ENCODE measurements at regions not wholly inside any gene's neighbourhood (a gene's known extent, or its start where the extent isn't known, plus 50 kb on each side); places are given as distances from the start of the nearest gene placed in this dataset.

GRCh38 chr18:56315363-56315762 is 323.0 kb downstream of the TXNL1 start:
- ATAC-seq, result peak; percentile 73
- no peak for TF ChIP-seq ZNF565 (CRISPR knock-in tag; conservative IDR thresholded peaks at IDR 0.05; ENCODE audit: low read depth)
- TF ChIP-seq, protein P1, sequence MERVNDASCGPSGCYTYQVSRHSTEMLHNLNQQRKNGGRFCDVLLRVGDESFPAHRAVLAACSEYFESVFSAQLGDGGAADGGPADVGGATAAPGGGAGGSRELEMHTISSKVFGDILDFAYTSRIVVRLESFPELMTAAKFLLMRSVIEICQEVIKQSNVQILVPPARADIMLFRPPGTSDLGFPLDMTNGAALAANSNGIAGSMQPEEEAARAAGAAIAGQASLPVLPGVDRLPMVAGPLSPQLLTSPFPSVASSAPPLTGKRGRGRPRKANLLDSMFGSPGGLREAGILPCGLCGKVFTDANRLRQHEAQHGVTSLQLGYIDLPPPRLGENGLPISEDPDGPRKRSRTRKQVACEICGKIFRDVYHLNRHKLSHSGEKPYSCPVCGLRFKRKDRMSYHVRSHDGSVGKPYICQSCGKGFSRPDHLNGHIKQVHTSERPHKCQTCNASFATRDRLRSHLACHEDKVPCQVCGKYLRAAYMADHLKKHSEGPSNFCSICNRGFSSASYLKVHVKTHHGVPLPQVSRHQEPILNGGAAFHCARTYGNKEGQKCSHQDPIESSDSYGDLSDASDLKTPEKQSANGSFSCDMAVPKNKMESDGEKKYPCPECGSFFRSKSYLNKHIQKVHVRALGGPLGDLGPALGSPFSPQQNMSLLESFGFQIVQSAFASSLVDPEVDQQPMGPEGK (CRISPR knock-in tag; IDR thresholded peaks at IDR 0.05; ENCODE audit: borderline replicate concordance), result no peak
- TF ChIP-seq, protein P2, sequence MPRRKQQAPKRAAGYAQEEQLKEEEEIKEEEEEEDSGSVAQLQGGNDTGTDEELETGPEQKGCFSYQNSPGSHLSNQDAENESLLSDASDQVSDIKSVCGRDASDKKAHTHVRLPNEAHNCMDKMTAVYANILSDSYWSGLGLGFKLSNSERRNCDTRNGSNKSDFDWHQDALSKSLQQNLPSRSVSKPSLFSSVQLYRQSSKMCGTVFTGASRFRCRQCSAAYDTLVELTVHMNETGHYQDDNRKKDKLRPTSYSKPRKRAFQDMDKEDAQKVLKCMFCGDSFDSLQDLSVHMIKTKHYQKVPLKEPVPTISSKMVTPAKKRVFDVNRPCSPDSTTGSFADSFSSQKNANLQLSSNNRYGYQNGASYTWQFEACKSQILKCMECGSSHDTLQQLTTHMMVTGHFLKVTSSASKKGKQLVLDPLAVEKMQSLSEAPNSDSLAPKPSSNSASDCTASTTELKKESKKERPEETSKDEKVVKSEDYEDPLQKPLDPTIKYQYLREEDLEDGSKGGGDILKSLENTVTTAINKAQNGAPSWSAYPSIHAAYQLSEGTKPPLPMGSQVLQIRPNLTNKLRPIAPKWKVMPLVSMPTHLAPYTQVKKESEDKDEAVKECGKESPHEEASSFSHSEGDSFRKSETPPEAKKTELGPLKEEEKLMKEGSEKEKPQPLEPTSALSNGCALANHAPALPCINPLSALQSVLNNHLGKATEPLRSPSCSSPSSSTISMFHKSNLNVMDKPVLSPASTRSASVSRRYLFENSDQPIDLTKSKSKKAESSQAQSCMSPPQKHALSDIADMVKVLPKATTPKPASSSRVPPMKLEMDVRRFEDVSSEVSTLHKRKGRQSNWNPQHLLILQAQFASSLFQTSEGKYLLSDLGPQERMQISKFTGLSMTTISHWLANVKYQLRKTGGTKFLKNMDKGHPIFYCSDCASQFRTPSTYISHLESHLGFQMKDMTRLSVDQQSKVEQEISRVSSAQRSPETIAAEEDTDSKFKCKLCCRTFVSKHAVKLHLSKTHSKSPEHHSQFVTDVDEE (CRISPR knock-in tag; IDR thresholded peaks at IDR 0.05), result no peak
- no peak for TF ChIP-seq ZNF8 (CRISPR knock-in tag; IDR thresholded peaks at IDR 0.05)
- TF ChIP-seq PPARA (CRISPR knock-in tag; IDR thresholded peaks at IDR 0.05; ENCODE audit: borderline replicate concordance), result no peak
- TF ChIP-seq OSR1 (CRISPR knock-in tag; IDR thresholded peaks at IDR 0.05), result no peak
- TF ChIP-seq TOX (CRISPR knock-in tag; IDR thresholded peaks at IDR 0.05; ENCODE audit: borderline replicate concordance), result no peak
- no peak for TF ChIP-seq ESRRG (CRISPR knock-in tag; IDR thresholded peaks at IDR 0.05)
- no peak for TF ChIP-seq POU6F1 (CRISPR knock-in tag; IDR thresholded peaks at IDR 0.05; ENCODE audit: borderline replicate concordance, low read depth)

DNA sequence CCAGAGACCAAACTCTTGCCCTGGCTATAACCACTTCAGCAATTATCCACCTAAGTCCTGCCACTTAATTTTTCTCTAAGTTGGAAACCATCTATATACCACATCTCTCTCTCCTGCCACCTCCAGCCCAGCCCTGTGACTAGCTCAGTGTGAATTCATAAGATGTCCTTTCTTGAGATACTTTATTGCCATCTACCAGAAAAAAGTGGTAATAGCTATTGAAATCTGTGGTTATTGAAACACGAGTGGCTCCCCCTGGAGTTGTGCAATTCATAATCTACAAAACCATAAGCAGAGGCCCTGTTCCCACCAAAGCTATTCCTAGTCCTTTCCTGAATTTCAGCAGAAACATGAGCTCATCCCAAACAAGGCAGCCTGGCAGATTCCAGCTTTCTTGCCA is 324.0 kb downstream of the TXNL1 start:
- TF ChIP-seq ARNTL (CRISPR knock-in tag; IDR thresholded peaks at IDR 0.05; ENCODE audit: borderline replicate concordance, low read depth), result no peak
- TF ChIP-seq ZNF70 (CRISPR knock-in tag; IDR thresholded peaks at IDR 0.05), result no peak
- no peak for TF ChIP-seq ZNF565 (CRISPR knock-in tag; conservative IDR thresholded peaks at IDR 0.05; ENCODE audit: low read depth)
- no peak for TF ChIP-seq RARB (CRISPR knock-in tag; IDR thresholded peaks at IDR 0.05)
- no peak for TF ChIP-seq TOX (CRISPR knock-in tag; IDR thresholded peaks at IDR 0.05; ENCODE audit: borderline replicate concordance)
- TF ChIP-seq, protein P2 (CRISPR knock-in tag; IDR thresholded peaks at IDR 0.05), result no peak
- TF ChIP-seq, protein P1 (CRISPR knock-in tag; IDR thresholded peaks at IDR 0.05; ENCODE audit: borderline replicate concordance), result no peak
- TF ChIP-seq ISL1 (CRISPR knock-in tag; IDR thresholded peaks at IDR 0.05), result no peak
- no peak for TF ChIP-seq ESRRG (CRISPR knock-in tag; IDR thresholded peaks at IDR 0.05)
- TF ChIP-seq, protein P3, sequence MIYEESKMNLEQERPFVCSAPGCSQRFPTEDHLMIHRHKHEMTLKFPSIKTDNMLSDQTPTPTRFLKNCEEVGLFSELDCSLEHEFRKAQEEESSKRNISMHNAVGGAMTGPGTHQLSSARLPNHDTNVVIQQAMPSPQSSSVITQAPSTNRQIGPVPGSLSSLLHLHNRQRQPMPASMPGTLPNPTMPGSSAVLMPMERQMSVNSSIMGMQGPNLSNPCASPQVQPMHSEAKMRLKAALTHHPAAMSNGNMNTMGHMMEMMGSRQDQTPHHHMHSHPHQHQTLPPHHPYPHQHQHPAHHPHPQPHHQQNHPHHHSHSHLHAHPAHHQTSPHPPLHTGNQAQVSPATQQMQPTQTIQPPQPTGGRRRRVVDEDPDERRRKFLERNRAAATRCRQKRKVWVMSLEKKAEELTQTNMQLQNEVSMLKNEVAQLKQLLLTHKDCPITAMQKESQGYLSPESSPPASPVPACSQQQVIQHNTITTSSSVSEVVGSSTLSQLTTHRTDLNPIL (CRISPR knock-in tag; IDR thresholded peaks at IDR 0.05; ENCODE audit: low read depth), result no peak
- no peak for TF ChIP-seq TCF4 (CRISPR knock-in tag; IDR thresholded peaks at IDR 0.05; ENCODE audit: borderline replicate concordance)
- no peak for TF ChIP-seq ZFP30 (CRISPR knock-in tag; IDR thresholded peaks at IDR 0.05)

More for the DNA sequence above, 324.0 kb downstream of the TXNL1 start:
- peak; percentile 37; the same call in 1 of the 3 replicates for ATAC-seq

Data from SK-N-SH treated with all-trans-retinoic acid at 6 μM for 48 hours (cell line).